NCI-H446 (cell line): ENCODE measurements at regions not wholly inside any gene's neighbourhood (a gene's known extent, or its start where the extent isn't known, plus 50 kb on each side); places are given as distances from the start of the nearest gene placed in this dataset.

ENCODE experiments used
- DNase-seq, 2 experiments: peaks; one replicate each; lab custom pipeline; 2025; lab: John Stamatoyannopoulos, UW

GRCh38 chr3:158970006-158970405 is 168.2 kb downstream of the MFSD1 start:
- DNase-seq, result no peak

GRCh38 chr3:158974904-158975303 is 173.1 kb downstream of the MFSD1 start:
- DNase-seq, result no peak

- DNase-seq, result no peak
Measured at GRCh38 chr3:158976966-158977365, 175.1 kb downstream of the MFSD1 start.

GRCh38 chr3:158977497-158977896 is 175.6 kb downstream of the MFSD1 start:
- no peak for DNase-seq

- no peak for DNase-seq
Measured at GRCh38 chr3:158983216-158984099, 181.6 kb downstream of the MFSD1 start.

- DNase-seq, result no peak
Measured at GRCh38 chr3:158991146-158991705, 189.4 kb downstream of the MFSD1 start.

GRCh38 chr3:158992463-158992862 is 190.6 kb downstream of the MFSD1 start:
- DNase-seq, result no peak

GRCh38 chr3:158994386-158994785 is 192.5 kb downstream of the MFSD1 start:
- DNase-seq, result no peak

- no peak for DNase-seq
Measured at GRCh38 chr3:159001711-159002110, 199.9 kb downstream of the MFSD1 start.

GRCh38 chr3:159005137-159005536 is 203.3 kb downstream of the MFSD1 start:
- DNase-seq, result no peak

- DNase-seq, result no peak
Measured at GRCh38 chr3:159007331-159007730, 205.5 kb downstream of the MFSD1 start.

GRCh38 chr3:159008401-159008800 is 206.5 kb downstream of the MFSD1 start:
- no peak for DNase-seq

- DNase-seq, result no peak
Measured at GRCh38 chr3:159018341-159018740, 216.5 kb downstream of the MFSD1 start.

- DNase-seq, result no peak
Measured at GRCh38 chr3:159025733-159026132, 223.9 kb downstream of the MFSD1 start.

GRCh38 chr3:159026510-159026909 is 224.7 kb downstream of the MFSD1 start:
- DNase-seq, result no peak

- no peak for DNase-seq
Measured at GRCh38 chr3:159028706-159029105, 226.9 kb downstream of the MFSD1 start.

- no peak for DNase-seq
Measured at GRCh38 chr3:159029306-159030026, 227.6 kb downstream of the MFSD1 start.

GRCh38 chr3:159030138-159030670 is 228.3 kb downstream of the MFSD1 start:
- peak; percentile 74 to 75 for DNase-seq

- DNase-seq, result peak; percentile 20 to 54
Measured at GRCh38 chr3:159030886-159031679, 229.2 kb downstream of the MFSD1 start.

GRCh38 chr3:159032311-159032710 is 230.5 kb downstream of the MFSD1 start:
- no peak for DNase-seq

- no peak for DNase-seq
Measured at GRCh38 chr3:159038405-159038804, 236.6 kb downstream of the MFSD1 start.

GRCh38 chr3:159039286-159039685 is 237.4 kb downstream of the MFSD1 start:
- no peak for DNase-seq
